ENCODE measurements at regions not wholly inside any gene's neighbourhood (a gene's known extent, or its start where the extent isn't known, plus 50 kb on each side); places are given as distances from the start of the nearest gene placed in this dataset.

DNA sequence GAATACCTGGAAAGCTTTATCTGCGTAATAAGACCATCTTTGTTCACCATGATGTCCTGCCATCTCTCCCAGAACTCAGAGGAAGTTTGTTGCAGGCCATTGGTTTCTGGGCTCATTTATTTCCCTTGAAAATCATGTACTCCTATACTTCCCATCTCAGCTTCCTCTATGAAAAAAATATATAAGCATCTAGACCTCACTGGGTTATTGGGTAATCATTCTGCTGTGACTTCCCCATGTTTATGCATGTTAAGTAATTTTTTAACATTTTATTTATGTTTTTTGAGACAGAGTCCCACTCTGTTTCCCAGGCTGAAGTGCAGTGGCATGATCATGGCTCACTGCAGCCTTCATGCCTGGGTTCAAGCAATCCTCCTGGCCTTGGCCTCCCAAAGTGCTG lies 184.5 kb downstream of the ZPLD1 start:
- no peak overlapping the region for H2AFZ ChIP-seq (ENCODE audit: low read depth, low read length)
- no peaks in the 10 kb centered on the region for H3K27me3 ChIP-seq (ENCODE audit: insufficient read depth, low read depth, low read length)
- no peak overlapping the region for H3K4me3 ChIP-seq (ENCODE audit: low read length)
- H3K79me2 ChIP-seq (replicated peaks; ENCODE audit: insufficient read depth, low read length), result no peaks in the 10 kb centered on the region
- no peak overlapping the region for H3K9ac ChIP-seq (ENCODE audit: low read length)
- TF ChIP-seq, protein P1, sequence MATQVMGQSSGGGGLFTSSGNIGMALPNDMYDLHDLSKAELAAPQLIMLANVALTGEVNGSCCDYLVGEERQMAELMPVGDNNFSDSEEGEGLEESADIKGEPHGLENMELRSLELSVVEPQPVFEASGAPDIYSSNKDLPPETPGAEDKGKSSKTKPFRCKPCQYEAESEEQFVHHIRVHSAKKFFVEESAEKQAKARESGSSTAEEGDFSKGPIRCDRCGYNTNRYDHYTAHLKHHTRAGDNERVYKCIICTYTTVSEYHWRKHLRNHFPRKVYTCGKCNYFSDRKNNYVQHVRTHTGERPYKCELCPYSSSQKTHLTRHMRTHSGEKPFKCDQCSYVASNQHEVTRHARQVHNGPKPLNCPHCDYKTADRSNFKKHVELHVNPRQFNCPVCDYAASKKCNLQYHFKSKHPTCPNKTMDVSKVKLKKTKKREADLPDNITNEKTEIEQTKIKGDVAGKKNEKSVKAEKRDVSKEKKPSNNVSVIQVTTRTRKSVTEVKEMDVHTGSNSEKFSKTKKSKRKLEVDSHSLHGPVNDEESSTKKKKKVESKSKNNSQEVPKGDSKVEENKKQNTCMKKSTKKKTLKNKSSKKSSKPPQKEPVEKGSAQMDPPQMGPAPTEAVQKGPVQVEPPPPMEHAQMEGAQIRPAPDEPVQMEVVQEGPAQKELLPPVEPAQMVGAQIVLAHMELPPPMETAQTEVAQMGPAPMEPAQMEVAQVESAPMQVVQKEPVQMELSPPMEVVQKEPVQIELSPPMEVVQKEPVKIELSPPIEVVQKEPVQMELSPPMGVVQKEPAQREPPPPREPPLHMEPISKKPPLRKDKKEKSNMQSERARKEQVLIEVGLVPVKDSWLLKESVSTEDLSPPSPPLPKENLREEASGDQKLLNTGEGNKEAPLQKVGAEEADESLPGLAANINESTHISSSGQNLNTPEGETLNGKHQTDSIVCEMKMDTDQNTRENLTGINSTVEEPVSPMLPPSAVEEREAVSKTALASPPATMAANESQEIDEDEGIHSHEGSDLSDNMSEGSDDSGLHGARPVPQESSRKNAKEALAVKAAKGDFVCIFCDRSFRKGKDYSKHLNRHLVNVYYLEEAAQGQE (IDR thresholded peaks at IDR 0.05; ENCODE audit: borderline replicate concordance), result no peak
- TF ChIP-seq EP300 (conservative IDR thresholded peaks at IDR 0.05; ENCODE audit: poor library complexity, severe bottlenecking) (no peak), EZH2 (IDR thresholded peaks at IDR 0.05; ENCODE audit: borderline replicate concordance, insufficient read depth, low read length, poor library complexity, severe bottlenecking) (no peak), SMC3 (conservative IDR thresholded peaks at IDR 0.05; ENCODE audit: poor library complexity) (no peak), POLR2AphosphoS5 (IDR thresholded peaks at IDR 0.05) (no peak), MXI1 (conservative IDR thresholded peaks at IDR 0.05; ENCODE audit: poor library complexity, severe bottlenecking) (no peak), RAD21 (conservative IDR thresholded peaks at IDR 0.05) (no peak), TAF1 (IDR thresholded peaks at IDR 0.05; ENCODE audit: low read depth) (no peak)
- TF ChIP-seq, protein P2, sequence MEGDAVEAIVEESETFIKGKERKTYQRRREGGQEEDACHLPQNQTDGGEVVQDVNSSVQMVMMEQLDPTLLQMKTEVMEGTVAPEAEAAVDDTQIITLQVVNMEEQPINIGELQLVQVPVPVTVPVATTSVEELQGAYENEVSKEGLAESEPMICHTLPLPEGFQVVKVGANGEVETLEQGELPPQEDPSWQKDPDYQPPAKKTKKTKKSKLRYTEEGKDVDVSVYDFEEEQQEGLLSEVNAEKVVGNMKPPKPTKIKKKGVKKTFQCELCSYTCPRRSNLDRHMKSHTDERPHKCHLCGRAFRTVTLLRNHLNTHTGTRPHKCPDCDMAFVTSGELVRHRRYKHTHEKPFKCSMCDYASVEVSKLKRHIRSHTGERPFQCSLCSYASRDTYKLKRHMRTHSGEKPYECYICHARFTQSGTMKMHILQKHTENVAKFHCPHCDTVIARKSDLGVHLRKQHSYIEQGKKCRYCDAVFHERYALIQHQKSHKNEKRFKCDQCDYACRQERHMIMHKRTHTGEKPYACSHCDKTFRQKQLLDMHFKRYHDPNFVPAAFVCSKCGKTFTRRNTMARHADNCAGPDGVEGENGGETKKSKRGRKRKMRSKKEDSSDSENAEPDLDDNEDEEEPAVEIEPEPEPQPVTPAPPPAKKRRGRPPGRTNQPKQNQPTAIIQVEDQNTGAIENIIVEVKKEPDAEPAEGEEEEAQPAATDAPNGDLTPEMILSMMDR (IDR thresholded peaks at IDR 0.05; ENCODE audit: poor library complexity, severe bottlenecking), result no peak
- no peak overlapping the region for H3K27ac ChIP-seq (ENCODE audit: low read length)
- H3K36me3 ChIP-seq (ENCODE audit: insufficient read depth, low read length), result no peaks in the 10 kb centered on the region
- no peaks in the 10 kb centered on the region for H3F3A ChIP-seq (ENCODE audit: insufficient read depth, low read length, poor library complexity, severe bottlenecking)
- H3K9me2 ChIP-seq (ENCODE audit: insufficient read depth, low read length), result no peaks in the 10 kb centered on the region
- no peak overlapping the region for H3K4me2 ChIP-seq (ENCODE audit: low read length)
- H3K9me3 ChIP-seq (ENCODE audit: low read length), result no peaks in the 10 kb centered on the region
- no peaks in the 10 kb centered on the region for H4K20me1 ChIP-seq (ENCODE audit: insufficient read depth)

DNA sequence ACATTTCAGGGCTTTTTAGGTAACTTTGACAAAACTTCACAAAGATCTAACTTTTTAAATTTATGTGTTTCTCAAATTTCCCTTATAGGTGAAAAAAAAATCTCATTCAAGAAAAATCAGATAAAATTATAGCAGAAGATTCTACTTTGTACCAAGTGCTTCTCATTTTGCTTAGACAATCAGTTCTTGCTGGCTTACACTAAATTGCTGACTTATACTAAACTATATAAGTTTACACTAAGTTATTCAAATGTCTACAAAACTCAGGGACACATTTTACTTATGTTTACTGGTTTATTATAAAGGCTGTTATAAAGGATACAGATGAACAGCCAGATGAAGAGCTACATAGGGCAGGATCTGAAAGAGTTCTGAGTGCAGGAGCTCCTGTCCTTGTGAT lies 195.1 kb downstream of the ZPLD1 start:
- no peak overlapping the region for H3K27ac ChIP-seq (ENCODE audit: low read length)
- no peaks in the 10 kb centered on the region for H3K9me2 ChIP-seq (ENCODE audit: insufficient read depth, low read length)
- H3K27me3 ChIP-seq (ENCODE audit: insufficient read depth, low read depth, low read length), result no peaks in the 10 kb centered on the region
- H3K9ac ChIP-seq (ENCODE audit: low read length), result no peak overlapping the region
- no peak overlapping the region for H3K4me2 ChIP-seq (ENCODE audit: low read length)
- H3K79me2 ChIP-seq (replicated peaks; ENCODE audit: insufficient read depth, low read length), result no peaks in the 10 kb centered on the region
- no peak overlapping the region for H3K4me3 ChIP-seq (ENCODE audit: low read length)
- H3K9me3 ChIP-seq (ENCODE audit: low read length), result no peaks in the 10 kb centered on the region
- H4K20me1 ChIP-seq (ENCODE audit: insufficient read depth), result no peaks in the 10 kb centered on the region
- no peak overlapping the region for H2AFZ ChIP-seq (ENCODE audit: low read depth, low read length)
- H3K36me3 ChIP-seq (ENCODE audit: insufficient read depth, low read length), result no peaks in the 10 kb centered on the region
- TF ChIP-seq, protein P1 (IDR thresholded peaks at IDR 0.05; ENCODE audit: borderline replicate concordance), result no peak
- no peak for TF ChIP-seq MXI1 (conservative IDR thresholded peaks at IDR 0.05; ENCODE audit: poor library complexity, severe bottlenecking)
- TF ChIP-seq EP300 (conservative IDR thresholded peaks at IDR 0.05; ENCODE audit: poor library complexity, severe bottlenecking), result no peak
- TF ChIP-seq TAF1 (IDR thresholded peaks at IDR 0.05; ENCODE audit: low read depth), result no peak
- TF ChIP-seq SMC3 (conservative IDR thresholded peaks at IDR 0.05; ENCODE audit: poor library complexity), result no peak
- TF ChIP-seq, protein P2 (IDR thresholded peaks at IDR 0.05; ENCODE audit: poor library complexity, severe bottlenecking), result no peak
- no peak for TF ChIP-seq EZH2 (IDR thresholded peaks at IDR 0.05; ENCODE audit: borderline replicate concordance, insufficient read depth, low read length, poor library complexity, severe bottlenecking)
- no peak for TF ChIP-seq POLR2AphosphoS5 (IDR thresholded peaks at IDR 0.05)
- no peak for TF ChIP-seq RAD21 (conservative IDR thresholded peaks at IDR 0.05)
- H3F3A ChIP-seq (ENCODE audit: insufficient read depth, low read length, poor library complexity, severe bottlenecking), result no peaks in the 10 kb centered on the region
